ENCODE measurements at regions not wholly inside any gene's neighbourhood (a gene's known extent, or its start where the extent isn't known, plus 50 kb on each side); places are given as distances from the start of the nearest gene placed in this dataset.
"Not testable (repeated sequence)": the region's sequence is repeated elsewhere in the genome, so short reads cannot be mapped to it uniquely, and the experiment has no call there.

- peaks cover 28% of the 10 kb centered on the region for H3K27me3 Mint-ChIP-seq (ENCODE audit: low read depth)
These were observed 213.9 kb upstream of the FBXL7 start for GRCh38 chr5:15285901-15286583.

GRCh38 chr5:15284706-15285105 is 215.3 kb upstream of the FBXL7 start:
- peaks cover 31% of the 10 kb centered on the region for H3K27me3 Mint-ChIP-seq (ENCODE audit: low read depth)

More at GRCh38 chr5:15285901-15286583, 213.9 kb upstream of the FBXL7 start:
- no peaks in the 10 kb centered on the region for H3K36me3 Mint-ChIP-seq
- peaks cover 11% of the 10 kb centered on the region for H3K4me1 Mint-ChIP-seq
- DNase-seq (ENCODE audit: low spot score in 2 of 2, unreplicated experiment in 2 of 2) = no peak
- no peak for TF ChIP-seq CTCF (IDR thresholded peaks at IDR 0.05; ENCODE audit: unreplicated experiment)
- H3K27ac Mint-ChIP-seq = peak overlapping the region; percentile 27
- H3K4me3 Mint-ChIP-seq = no peak overlapping the region
- peaks cover 2% of the 10 kb centered on the region for H3K9me3 Mint-ChIP-seq

GRCh38 chr5:15283076-15283475 is 216.9 kb upstream of the FBXL7 start:
- H3K4me3 Mint-ChIP-seq = no peak overlapping the region
- no peak for DNase-seq (ENCODE audit: low spot score in 2 of 2, unreplicated experiment in 2 of 2)
- H3K36me3 Mint-ChIP-seq = no peaks in the 10 kb centered on the region
- H3K4me1 Mint-ChIP-seq = peaks cover 8% of the 10 kb centered on the region
- H3K27ac Mint-ChIP-seq = no peak overlapping the region
- TF ChIP-seq CTCF (IDR thresholded peaks at IDR 0.05; ENCODE audit: unreplicated experiment) = no peak
- peaks cover 4% of the 10 kb centered on the region for H3K9me3 Mint-ChIP-seq
- H3K27me3 Mint-ChIP-seq (ENCODE audit: low read depth) = peaks cover 31% of the 10 kb centered on the region

More at GRCh38 chr5:15284706-15285105, 215.3 kb upstream of the FBXL7 start:
- peaks cover 11% of the 10 kb centered on the region for H3K4me1 Mint-ChIP-seq
- DNase-seq (ENCODE audit: low spot score in 2 of 2, unreplicated experiment in 2 of 2) = no peak
- no peak for TF ChIP-seq CTCF (IDR thresholded peaks at IDR 0.05; ENCODE audit: unreplicated experiment)
- H3K9me3 Mint-ChIP-seq = peaks cover 4% of the 10 kb centered on the region
- H3K27ac Mint-ChIP-seq = no peak overlapping the region
- H3K4me3 Mint-ChIP-seq = no peak overlapping the region
- no peaks in the 10 kb centered on the region for H3K36me3 Mint-ChIP-seq

- Mint-ChIP-seq H3K4me1 (peaks cover 8% of the 10 kb centered on the region), H3K4me3 (no peak overlapping the region), H3K27me3 (ENCODE audit: low read depth) (peaks cover 31% of the 10 kb centered on the region), H3K27ac (no peak overlapping the region), H3K36me3 (no peaks in the 10 kb centered on the region), H3K9me3 (peaks cover 4% of the 10 kb centered on the region)
- TF ChIP-seq CTCF (IDR thresholded peaks at IDR 0.05; ENCODE audit: unreplicated experiment) = no peak
- DNase-seq (ENCODE audit: low spot score in 2 of 2, unreplicated experiment in 2 of 2) = no peak
These were observed 217.4 kb upstream of the FBXL7 start for GRCh38 chr5:15282611-15283010.

GRCh38 chr5:15271596-15271995 is 228.4 kb upstream of the FBXL7 start:
- H3K36me3 Mint-ChIP-seq; H3K4me1 Mint-ChIP-seq; H3K27ac Mint-ChIP-seq; DNase-seq (ENCODE audit: low spot score in 2 of 2, unreplicated experiment in 2 of 2); H3K4me3 Mint-ChIP-seq; H3K27me3 Mint-ChIP-seq (ENCODE audit: low read depth); H3K9me3 Mint-ChIP-seq: not testable (repeated sequence)

- Mint-ChIP-seq H3K27me3 (ENCODE audit: low read depth) (peaks cover 6% of the 10 kb centered on the region), H3K4me3 (no peak overlapping the region), H3K36me3 (no peaks in the 10 kb centered on the region), H3K9me3 (peaks cover 4% of the 10 kb centered on the region), H3K4me1 (no peaks in the 10 kb centered on the region), H3K27ac (no peak overlapping the region)
- no peak for TF ChIP-seq CTCF (IDR thresholded peaks at IDR 0.05; ENCODE audit: unreplicated experiment)
- DNase-seq (ENCODE audit: low spot score in 2 of 2, unreplicated experiment in 2 of 2) = no peak
These were observed 232.0 kb upstream of the FBXL7 start for GRCh38 chr5:15267966-15268365.

Data from mesothelial cell of epicardium (in vitro differentiated cells).